Small intestine (tissue), 7 donors: ENCODE measurements at regions not wholly inside any gene's neighbourhood (a gene's known extent, or its start where the extent isn't known, plus 50 kb on each side); places are given as distances from the start of the nearest gene placed in this dataset.

Experiments
- DNase-seq, 2 donors: peaks; one replicate each; pipeline versions ENCODE4 v3.0.0 to v3.0.0-alpha.2; 2013
- FAIRE-seq: peaks from 2 replicates; lab custom pipeline; 2012; peaks lifted over from hg19 to GRCh38; lab: Jason Lieb, UNC
- H3K27ac ChIP-seq, 3 donors: one replicate each; pipeline ENCODE4 v1.5.1; 2013; ENCODE audit warnings: low read length in 2 of 3, mild to moderate bottlenecking in 2 of 3, control low read depth in 1 of 3, inconsistent platforms in 1 of 3, low read depth in 1 of 3, moderate library complexity in 1 of 3
- H3K27me3 ChIP-seq, 3 donors: one replicate each; pipeline ENCODE4 v1.6.1; 2013; ENCODE audit warnings: low read length in 3 of 3, inconsistent platforms in 1 of 3; ENCODE audit not compliant: control insufficient read depth in 3 of 3, insufficient read depth in 3 of 3
- H3K36me3 ChIP-seq, 3 donors: one replicate each; pipeline ENCODE4 v1.6.1; 2013; ENCODE audit warnings: low read length in 3 of 3, inconsistent platforms in 1 of 3, low read depth in 1 of 3, mild to moderate bottlenecking in 1 of 3, moderate library complexity in 1 of 3; ENCODE audit not compliant: control insufficient read depth in 3 of 3, insufficient read depth in 2 of 3
- H3K4me1 ChIP-seq, 3 donors: one replicate each; pipeline ENCODE4 v1.6.1; 2013; ENCODE audit warnings: low read length in 2 of 3, inconsistent platforms in 1 of 3, low read depth in 1 of 3, mild to moderate bottlenecking in 1 of 3, moderate library complexity in 1 of 3; ENCODE audit not compliant: control insufficient read depth in 3 of 3, insufficient read depth in 2 of 3
- H3K4me3 ChIP-seq, 3 donors: one replicate each; pipeline ENCODE4 v1.5.1; 2013; ENCODE audit warnings: low read length in 3 of 3, control low read depth in 1 of 3, inconsistent platforms in 1 of 3, low read depth in 1 of 3, mild to moderate bottlenecking in 1 of 3, moderate library complexity in 1 of 3
- H3K9me3 ChIP-seq, 2 donors: one replicate each; pipeline ENCODE4 v1.6.1; 2013; ENCODE audit warnings: low read depth in 1 of 2, low read length in 1 of 2; ENCODE audit not compliant: control insufficient read depth in 2 of 2, insufficient read depth in 1 of 2
- WGBS, 3 donors: extraction: QIAGEN DNeasy Blood & Tissue Kit; methylation state at CpG; one replicate each; pipeline ENCODE4 v1.1.7; 2013; 5-methylcytosine and 5-hydroxymethylcytosine counted together
- donor health status: healthy with polysubstance abuse.
- donor health status: control.
- donor health status: control.
- donor health status: Bipolar disorder and iron deficiency.
- donor health status: healthy.

DNA sequence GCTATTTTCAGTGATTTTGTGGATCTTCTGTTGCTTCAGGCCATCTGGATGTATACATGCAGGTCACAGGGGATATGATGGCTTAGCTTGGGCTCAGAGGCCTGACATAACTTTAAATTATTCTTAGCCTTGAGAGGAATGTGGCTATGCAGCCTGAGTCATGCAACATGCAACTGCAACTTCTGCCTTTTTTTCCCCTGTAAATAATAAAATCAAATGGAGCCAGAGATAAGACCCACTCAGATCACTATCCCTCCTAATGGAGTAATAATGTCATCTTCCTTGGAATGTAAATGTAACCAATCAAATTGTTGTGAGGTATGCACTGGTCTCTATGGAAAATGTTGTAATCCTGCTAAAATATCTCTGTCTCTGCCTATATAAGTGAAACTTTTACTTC, 54.9 kb downstream of the MAGEB17 start:
- peaks cover 0 to 6% of the 10 kb centered on the region in 2 donors for H3K9me3 ChIP-seq
- H3K27ac ChIP-seq, result no peak overlapping the region
- no peak overlapping the region for H3K4me3 ChIP-seq
- H3K27me3 ChIP-seq, result no peaks in the 10 kb centered on the region
- DNase-seq (no peak), FAIRE-seq (no peak)
- H3K36me3 ChIP-seq, result no peaks in the 10 kb centered on the region
- no peaks in the 10 kb centered on the region for H3K4me1 ChIP-seq

DNA sequence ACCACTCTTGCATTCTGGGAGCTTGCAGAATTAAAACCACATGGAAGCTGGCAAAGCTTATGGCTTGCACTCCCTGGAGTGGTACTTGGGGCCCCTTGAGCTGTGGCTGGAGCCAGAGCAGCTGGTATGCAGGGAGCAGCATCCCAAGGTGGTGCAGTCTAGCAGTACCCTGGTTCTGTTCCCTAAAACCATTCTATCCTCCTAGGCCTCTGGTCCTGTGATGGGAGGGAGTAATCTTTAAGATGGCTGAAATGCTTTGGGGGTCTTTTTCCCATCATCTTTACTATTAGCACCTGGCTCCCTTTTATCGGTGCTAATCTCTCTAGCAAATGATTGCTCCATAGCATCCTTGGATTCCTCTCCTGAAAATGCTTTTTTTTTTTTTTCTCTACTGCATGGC, 56.1 kb downstream of the MAGEB17 start:
- DNase-seq, result no peak
- Histone ChIP-seq H3K27me3 (no peaks in the 10 kb centered on the region), H3K4me1 (no peaks in the 10 kb centered on the region), H3K36me3 (no peaks in the 10 kb centered on the region), H3K27ac (no peak overlapping the region), H3K9me3 (peaks cover 0 to 6% of the 10 kb centered on the region in 2 donors), H3K4me3 (no peak overlapping the region)
- 90 to 100% (median 91%) methylated on average over 1 of the region's 1 CpG for WGBS, 3 donors
- no peak for FAIRE-seq

- Histone ChIP-seq H3K27ac (no peak overlapping the region), H3K27me3 (no peaks in the 10 kb centered on the region), H3K36me3 (no peaks in the 10 kb centered on the region), H3K9me3 (no peaks in the 10 kb centered on the region), H3K4me3 (no peak overlapping the region), H3K4me1 (no peaks in the 10 kb centered on the region)
- FAIRE-seq (no peak), DNase-seq (no peak)
- WGBS, 3 donors, result 69 to 80% (median 72%) methylated on average over 4 of the region's 4 CpGs
Observed at GRCh38 chrX:16239211-16239610, 71.9 kb downstream of the MAGEB17 start.

- H3K9me3 ChIP-seq, result no peaks in the 10 kb centered on the region
- H3K27me3 ChIP-seq, result no peaks in the 10 kb centered on the region
- H3K27ac ChIP-seq, result no peak overlapping the region
- DNase-seq, result no peak
- no peak overlapping the region for H3K4me3 ChIP-seq
- H3K4me1 ChIP-seq, result no peaks in the 10 kb centered on the region
- WGBS, 3 donors, result 65 to 96% (median 79%) methylated on average over 2 of the region's 2 CpGs
- FAIRE-seq, result no peak
- no peaks in the 10 kb centered on the region for H3K36me3 ChIP-seq
Observed at GRCh38 chrX:16240231-16240905, 73.1 kb downstream of the MAGEB17 start.

DNA sequence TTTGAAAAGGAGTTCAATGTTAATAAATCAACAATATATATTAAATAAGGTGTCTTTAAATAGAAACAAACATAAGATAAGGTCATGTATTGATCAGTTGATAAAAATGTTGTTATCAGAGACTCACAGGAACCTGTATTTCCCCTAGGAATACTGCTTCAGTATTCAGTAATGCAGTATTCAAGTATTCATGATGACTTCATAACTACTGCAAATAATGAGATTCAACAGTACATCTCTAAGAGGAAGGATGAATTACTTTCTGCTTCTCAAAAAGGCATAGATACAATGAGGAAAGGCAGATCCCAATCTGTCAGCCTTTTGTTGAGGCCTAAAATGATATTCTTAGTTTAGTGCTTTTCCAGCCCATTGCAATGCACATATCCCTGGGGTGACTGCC, 73.7 kb downstream of the MAGEB17 start:
- no peaks in the 10 kb centered on the region for H3K4me1 ChIP-seq
- no peaks in the 10 kb centered on the region for H3K27me3 ChIP-seq
- no peak overlapping the region for H3K4me3 ChIP-seq
- FAIRE-seq (no peak), DNase-seq (no peak)
- H3K9me3 ChIP-seq, result no peaks in the 10 kb centered on the region
- no peaks in the 10 kb centered on the region for H3K36me3 ChIP-seq
- no peak overlapping the region for H3K27ac ChIP-seq

GRCh38 chrX:16250296-16250695, 83.0 kb downstream of the MAGEB17 start:
- no peak for FAIRE-seq
- Histone ChIP-seq H3K4me3 (no peak overlapping the region), H3K4me1 (no peaks in the 10 kb centered on the region), H3K9me3 (no peaks in the 10 kb centered on the region), H3K36me3 (no peaks in the 10 kb centered on the region), H3K27ac (no peak overlapping the region), H3K27me3 (no peaks in the 10 kb centered on the region)
- 63 to 75% (median 71%) methylated on average over 1 of the region's 1 CpG for WGBS, 3 donors
- DNase-seq, result no peak

DNA sequence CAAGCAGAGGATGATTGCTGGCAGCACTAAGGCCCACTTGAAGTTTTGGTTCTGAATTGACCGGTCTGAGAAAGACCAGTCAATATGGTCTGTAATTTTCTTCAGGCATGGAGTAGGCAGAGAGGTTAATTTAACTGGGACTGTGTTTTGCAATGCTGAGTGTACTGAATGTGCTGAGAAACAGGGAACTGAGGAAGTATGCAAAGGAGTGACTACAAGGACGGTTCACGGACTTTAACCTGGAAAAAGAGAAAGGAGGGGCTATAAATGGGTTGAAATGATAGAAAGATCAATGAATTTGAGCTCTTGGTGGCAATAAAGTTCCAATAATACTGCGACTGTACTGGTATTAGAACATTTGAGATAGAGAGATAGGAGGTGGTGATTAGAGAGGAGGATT, 84.5 kb downstream of the MAGEB17 start:
- peak; percentile 25 to 66 for DNase-seq
- Histone ChIP-seq H3K9me3 (no peaks in the 10 kb centered on the region), H3K36me3 (no peaks in the 10 kb centered on the region), H3K4me1 (no peaks in the 10 kb centered on the region), H3K27ac (no peak overlapping the region), H3K27me3 (no peaks in the 10 kb centered on the region), H3K4me3 (no peak overlapping the region)
- FAIRE-seq, result no peak
- WGBS, 3 donors, result 21 to 64% (median 29%) methylated on average over 4 of the region's 4 CpGs

- no peak overlapping the region for H3K27ac ChIP-seq
- no peaks in the 10 kb centered on the region for H3K36me3 ChIP-seq
- no peaks in the 10 kb centered on the region for H3K4me1 ChIP-seq
- H3K4me3 ChIP-seq, result no peak overlapping the region
- 53 to 56% (median 53%) methylated on average over 4 of the region's 4 CpGs for WGBS, 3 donors
- H3K27me3 ChIP-seq, result no peaks in the 10 kb centered on the region
- H3K9me3 ChIP-seq, result no peaks in the 10 kb centered on the region
- FAIRE-seq (no peak), DNase-seq (no peak)
Observed at GRCh38 chrX:16258882-16259281, 91.6 kb downstream of the MAGEB17 start.

DNA sequence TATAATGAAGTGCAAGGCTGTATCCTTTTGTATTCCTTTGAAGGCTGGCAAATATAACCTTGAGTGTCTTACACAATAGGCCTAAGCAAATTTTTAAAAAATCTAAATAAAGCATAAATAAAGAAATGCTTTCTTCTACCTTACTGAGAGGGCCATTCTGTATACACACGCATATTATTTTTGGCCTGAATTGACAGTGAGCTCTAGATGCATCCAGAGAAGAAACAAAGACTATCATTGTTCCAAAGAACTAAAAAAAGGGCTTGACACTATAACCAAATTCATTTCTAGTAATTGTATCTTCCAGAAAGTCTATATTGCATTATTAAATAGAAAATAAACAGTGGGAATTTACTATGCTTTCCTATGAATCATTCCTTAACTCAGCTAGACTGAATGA, 100.2 kb downstream of the MAGEB17 start:
- H3K4me3 ChIP-seq, result no peak overlapping the region
- FAIRE-seq (no peak), DNase-seq (no peak)
- no peak overlapping the region for H3K27ac ChIP-seq
- H3K4me1 ChIP-seq, result no peaks in the 10 kb centered on the region
- H3K36me3 ChIP-seq, result no peaks in the 10 kb centered on the region
- no peaks in the 10 kb centered on the region for H3K9me3 ChIP-seq
- no peaks in the 10 kb centered on the region for H3K27me3 ChIP-seq
- 88 to 95% (median 92%) methylated on average over 1 of the region's 1 CpG for WGBS, 3 donors
